ENCODE measurements at regions not wholly inside any gene's neighbourhood (a gene's known extent, or its start where the extent isn't known, plus 50 kb on each side); places are given as distances from the start of the nearest gene placed in this dataset.

DNA sequence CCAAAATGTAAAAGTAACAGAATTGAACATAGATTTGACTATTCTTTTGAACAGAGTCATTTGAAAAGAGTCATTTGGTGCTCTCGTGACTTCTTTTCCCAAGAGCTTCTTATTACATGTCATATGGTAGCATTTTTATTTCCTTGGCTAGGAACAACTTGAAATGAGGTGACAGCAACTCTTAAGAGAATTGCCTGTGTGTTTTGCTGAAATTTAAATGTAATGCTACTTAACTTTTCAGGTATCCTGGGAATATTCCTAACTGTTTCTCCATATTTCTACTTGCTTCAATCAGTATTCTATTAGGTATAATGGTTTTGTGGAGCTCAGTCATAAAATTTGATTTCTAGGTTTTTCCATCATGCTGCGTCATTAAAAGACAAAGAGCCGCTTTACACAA lies 700.7 kb downstream of the LUZP2 start:
- TF ChIP-seq, protein P1, sequence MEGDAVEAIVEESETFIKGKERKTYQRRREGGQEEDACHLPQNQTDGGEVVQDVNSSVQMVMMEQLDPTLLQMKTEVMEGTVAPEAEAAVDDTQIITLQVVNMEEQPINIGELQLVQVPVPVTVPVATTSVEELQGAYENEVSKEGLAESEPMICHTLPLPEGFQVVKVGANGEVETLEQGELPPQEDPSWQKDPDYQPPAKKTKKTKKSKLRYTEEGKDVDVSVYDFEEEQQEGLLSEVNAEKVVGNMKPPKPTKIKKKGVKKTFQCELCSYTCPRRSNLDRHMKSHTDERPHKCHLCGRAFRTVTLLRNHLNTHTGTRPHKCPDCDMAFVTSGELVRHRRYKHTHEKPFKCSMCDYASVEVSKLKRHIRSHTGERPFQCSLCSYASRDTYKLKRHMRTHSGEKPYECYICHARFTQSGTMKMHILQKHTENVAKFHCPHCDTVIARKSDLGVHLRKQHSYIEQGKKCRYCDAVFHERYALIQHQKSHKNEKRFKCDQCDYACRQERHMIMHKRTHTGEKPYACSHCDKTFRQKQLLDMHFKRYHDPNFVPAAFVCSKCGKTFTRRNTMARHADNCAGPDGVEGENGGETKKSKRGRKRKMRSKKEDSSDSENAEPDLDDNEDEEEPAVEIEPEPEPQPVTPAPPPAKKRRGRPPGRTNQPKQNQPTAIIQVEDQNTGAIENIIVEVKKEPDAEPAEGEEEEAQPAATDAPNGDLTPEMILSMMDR (conservative IDR thresholded peaks at IDR 0.05; ENCODE audit: low read length), result no peak
- no peak for TF ChIP-seq EZH2phosphoT487 (IDR thresholded peaks at IDR 0.05; ENCODE audit: borderline replicate concordance, low read depth, low read length)
